Peyer's patch (tissue), 4 donors: ENCODE measurements at regions not wholly inside any gene's neighbourhood (a gene's known extent, or its start where the extent isn't known, plus 50 kb on each side); places are given as distances from the start of the nearest gene placed in this dataset.

Source experiments
- DNase-seq, 3 donors: peaks; one replicate each; pipeline ENCODE4 v3.0.0-alpha.2; 2017 to 2019
- H3K27ac ChIP-seq, 4 donors: fragments of 200-600 bp; sonication (generic); one replicate each; pipeline ENCODE4 v1.5.1; 2016 to 2019
- H3K27me3 ChIP-seq, 2 donors: fragments of 200-600 bp; sonication (generic); one replicate each; pipeline ENCODE4 v1.5.1; 2019
- H3K36me3 ChIP-seq, 3 donors: fragments of 200-600 bp; sonication (generic); one replicate each; pipeline ENCODE4 v1.5.1; 2016 to 2019
- H3K4me1 ChIP-seq, 4 donors: fragments of 200-600 bp; sonication (generic); one replicate each; pipeline ENCODE4 v1.5.1; 2016 to 2019
- H3K4me3 ChIP-seq, 4 donors: fragments of 200-600 bp; sonication (generic); 1 replicate in 3 of 4; 2 replicates in 1 of 4; pipeline ENCODE4 v1.5.1; 2016 to 2019; ENCODE audit warnings: mild to moderate bottlenecking in 1 of 4
- H3K9me3 ChIP-seq, 4 donors: fragments of 200-600 bp; sonication (generic); one replicate each; pipeline ENCODE4 v1.5.1; 2016 to 2019; ENCODE audit warnings: mild to moderate bottlenecking in 1 of 4
- CTCF ChIP-seq, 6 experiments: fragments of 450-650 bp in 4 of 6; fragments of 200-600 bp in 2 of 6; sonication (generic) in 1 of 6; IDR thresholded peaks; one replicate each; pipeline ENCODE4 v1.5.1; 2017 to 2019; ENCODE audit warnings: antibody characterized with exemption in 6 of 6, mild to moderate bottlenecking in 3 of 6, moderate library complexity in 1 of 6
- POLR2A ChIP-seq, 2 donors: fragments of 450-650 bp; IDR thresholded peaks; one replicate each; pipeline ENCODE4 v1.5.1; 2017; ENCODE audit warnings: antibody characterized with exemption in 2 of 2, mild to moderate bottlenecking in 2 of 2, moderate library complexity in 2 of 2

DNA sequence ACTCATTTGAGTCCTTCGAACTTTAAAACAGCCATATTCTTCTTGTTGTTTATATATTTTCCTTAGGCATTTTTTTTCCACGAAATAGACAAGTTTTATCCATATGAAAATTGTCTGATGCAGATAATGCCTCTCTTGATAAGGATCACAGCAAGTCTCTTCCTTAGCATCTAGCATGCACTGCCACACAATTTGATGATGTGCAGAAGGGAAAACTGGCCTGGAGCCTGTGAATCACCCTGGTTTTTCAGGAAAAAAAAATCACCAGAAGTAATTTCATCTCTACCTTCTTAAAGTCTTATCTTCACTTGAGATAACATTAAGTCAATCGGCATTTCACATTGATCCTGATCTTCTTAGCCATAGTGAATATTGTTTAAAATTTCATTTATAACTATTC is 199.8 kb downstream of the TENT5A start:
- Histone ChIP-seq H3K4me1 (no peaks in the 10 kb centered on the region), H3K9me3 (no peaks in the 10 kb centered on the region), H3K27ac (no peak overlapping the region), H3K36me3 (no peaks in the 10 kb centered on the region), H3K4me3 (no peak overlapping the region), H3K27me3 (no peaks in the 10 kb centered on the region)
- no peak for TF ChIP-seq POLR2A (IDR thresholded peaks at IDR 0.05)
- TF ChIP-seq CTCF (IDR thresholded peaks at IDR 0.05) = no peak
- no peak for DNase-seq

DNA sequence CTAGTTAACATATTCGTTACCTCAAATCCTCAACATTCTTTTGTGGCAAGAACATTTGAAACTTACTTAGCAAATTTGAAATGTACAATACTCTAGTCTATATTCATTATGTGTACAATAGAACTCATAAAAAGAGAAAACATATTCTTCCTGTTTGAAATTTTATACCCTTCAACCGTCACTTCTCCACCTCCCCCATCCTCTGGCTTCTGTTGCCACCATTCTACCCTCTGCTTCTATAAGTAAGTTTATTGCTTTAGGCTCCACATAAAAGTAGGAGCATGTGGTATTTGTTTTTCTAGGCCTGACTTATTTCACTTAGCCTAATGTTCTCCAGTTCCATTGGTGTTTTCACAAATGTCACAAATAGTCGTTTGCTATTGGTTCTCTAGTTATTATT is 205.3 kb downstream of the TENT5A start:
- Histone ChIP-seq H3K4me3 (no peak overlapping the region), H3K4me1 (no peaks in the 10 kb centered on the region), H3K9me3 (no peaks in the 10 kb centered on the region), H3K27me3 (no peaks in the 10 kb centered on the region), H3K27ac (no peak overlapping the region), H3K36me3 (no peaks in the 10 kb centered on the region)
- TF ChIP-seq CTCF (IDR thresholded peaks at IDR 0.05) (no peak), POLR2A (IDR thresholded peaks at IDR 0.05) (no peak)
- DNase-seq = no peak

GRCh38 chr6:81534934-81535465 is 217.5 kb downstream of the TENT5A start:
- Histone ChIP-seq H3K4me3 (no peak overlapping the region), H3K4me1 (no peaks in the 10 kb centered on the region), H3K27me3 (no peaks in the 10 kb centered on the region), H3K9me3 (no peaks in the 10 kb centered on the region), H3K27ac (no peak overlapping the region), H3K36me3 (no peaks in the 10 kb centered on the region)
- DNase-seq = no peak
- TF ChIP-seq CTCF (IDR thresholded peaks at IDR 0.05) = no peak
- TF ChIP-seq POLR2A (IDR thresholded peaks at IDR 0.05) = no peak

DNA sequence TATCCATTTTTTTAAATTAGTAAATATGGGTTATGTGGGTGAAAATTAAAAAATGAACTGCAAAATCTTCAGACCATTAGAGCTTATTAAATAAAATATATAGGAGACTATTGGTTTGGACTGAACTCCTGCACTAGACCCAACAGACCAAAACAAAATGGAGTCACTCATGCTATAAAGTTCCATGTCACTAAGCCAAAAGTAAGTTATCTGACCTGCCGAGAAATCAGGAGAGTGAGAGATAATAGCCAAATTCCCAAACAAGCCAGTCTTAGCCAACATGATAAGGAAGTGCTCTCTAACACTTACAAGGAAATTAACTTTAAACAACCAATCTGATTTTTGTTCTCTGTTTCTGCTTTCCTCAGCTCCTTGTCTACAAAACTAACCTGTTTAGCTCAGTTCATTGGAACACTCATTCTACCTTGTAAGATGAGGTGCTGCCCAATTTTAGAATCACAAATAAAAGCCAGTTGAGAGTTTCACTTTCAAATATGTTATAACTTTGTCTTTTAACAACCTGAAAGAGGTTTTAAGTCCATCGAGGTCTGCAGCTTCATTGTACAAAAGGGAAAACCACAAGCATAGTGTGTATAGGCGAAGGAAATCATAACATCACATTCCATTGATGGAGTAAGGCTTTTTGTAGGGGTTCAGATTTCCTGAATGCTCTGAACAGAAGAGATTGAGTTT is 220.5 kb downstream of the TENT5A start:
- Histone ChIP-seq H3K27ac (no peak overlapping the region), H3K4me1 (no peaks in the 10 kb centered on the region), H3K36me3 (no peaks in the 10 kb centered on the region), H3K4me3 (no peak overlapping the region), H3K9me3 (no peaks in the 10 kb centered on the region), H3K27me3 (no peaks in the 10 kb centered on the region)
- no peak for DNase-seq
- TF ChIP-seq POLR2A (IDR thresholded peaks at IDR 0.05) (no peak), CTCF (IDR thresholded peaks at IDR 0.05) (no peak)

DNA sequence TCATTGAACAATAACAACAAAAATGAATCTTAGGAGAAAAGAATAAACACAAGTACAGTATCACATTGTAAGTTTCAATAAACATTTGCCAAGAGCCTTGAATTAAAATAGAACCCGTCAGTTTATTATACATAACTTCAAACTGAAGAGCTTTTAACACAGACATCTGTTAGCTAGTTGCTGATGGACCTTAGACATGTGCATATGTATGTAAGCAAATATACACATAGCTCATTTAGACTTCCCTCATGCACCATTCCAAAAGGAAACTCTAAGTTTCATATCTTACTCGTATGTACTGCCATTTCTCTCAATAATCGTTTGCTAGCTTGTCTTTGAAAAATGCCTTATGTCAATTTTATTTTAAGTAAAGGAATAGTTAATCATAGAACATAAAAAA is 235.0 kb downstream of the TENT5A start:
- Histone ChIP-seq H3K9me3 (no peaks in the 10 kb centered on the region), H3K4me3 (no peak overlapping the region), H3K4me1 (no peaks in the 10 kb centered on the region), H3K36me3 (no peaks in the 10 kb centered on the region), H3K27me3 (no peaks in the 10 kb centered on the region), H3K27ac (no peak overlapping the region)
- TF ChIP-seq CTCF (IDR thresholded peaks at IDR 0.05) = no peak
- no peak for TF ChIP-seq POLR2A (IDR thresholded peaks at IDR 0.05)
- DNase-seq = no peak
